HG02610 (cell line): ENCODE measurements at regions not wholly inside any gene's neighbourhood (a gene's known extent, or its start where the extent isn't known, plus 50 kb on each side); places are given as distances from the start of the nearest gene placed in this dataset.
"Not testable (repeated sequence)": the region's sequence is repeated elsewhere in the genome, so short reads cannot be mapped to it uniquely, and the experiment has no call there.

Source experiments
- ATAC-seq: cut with Tn5 transposase; IDR thresholded peaks from one replicate; pipeline ENCODE4 v1.9.1; 2021; ENCODE audit warnings: mild to moderate bottlenecking, moderate library complexity; ENCODE audit not compliant: unreplicated experiment

DNA sequence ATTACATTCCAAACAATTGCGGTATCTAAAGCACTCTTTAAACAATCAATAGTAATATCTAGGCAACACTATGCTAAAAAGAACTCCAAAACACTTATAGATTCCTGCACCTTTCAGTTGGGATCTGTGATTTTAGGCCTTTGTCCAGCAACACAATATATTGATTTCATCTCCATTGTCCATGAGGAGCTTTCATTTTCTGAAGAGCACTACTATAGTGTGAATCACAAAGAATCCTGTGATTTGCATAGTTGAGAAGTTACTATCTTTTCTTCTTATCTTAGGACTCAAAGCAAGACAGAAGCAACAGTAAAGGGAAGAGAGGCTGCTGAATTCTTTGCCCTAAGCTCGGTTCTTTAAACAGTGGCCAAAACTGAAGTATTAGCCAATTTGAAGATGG, 846.8 kb downstream of the IPMK start:
- no peak for ATAC-seq

DNA sequence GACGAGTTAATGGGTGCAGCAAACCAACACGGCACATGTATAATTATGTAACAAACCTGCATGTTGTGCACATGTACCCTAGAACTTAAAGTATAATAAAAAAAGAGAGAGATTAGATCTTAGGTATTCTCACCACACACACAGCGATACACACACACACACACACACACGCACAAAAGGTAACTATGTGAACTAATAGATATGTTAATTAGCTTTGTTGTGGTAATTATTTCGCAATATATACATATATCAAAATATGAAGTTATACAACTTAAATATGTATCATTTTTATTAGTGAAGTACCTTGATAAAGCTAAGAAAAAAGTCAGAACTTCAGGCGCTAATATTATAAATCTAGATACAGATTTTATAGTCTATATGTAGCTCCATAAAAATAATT, 849.2 kb downstream of the IPMK start:
- no peak for ATAC-seq

DNA sequence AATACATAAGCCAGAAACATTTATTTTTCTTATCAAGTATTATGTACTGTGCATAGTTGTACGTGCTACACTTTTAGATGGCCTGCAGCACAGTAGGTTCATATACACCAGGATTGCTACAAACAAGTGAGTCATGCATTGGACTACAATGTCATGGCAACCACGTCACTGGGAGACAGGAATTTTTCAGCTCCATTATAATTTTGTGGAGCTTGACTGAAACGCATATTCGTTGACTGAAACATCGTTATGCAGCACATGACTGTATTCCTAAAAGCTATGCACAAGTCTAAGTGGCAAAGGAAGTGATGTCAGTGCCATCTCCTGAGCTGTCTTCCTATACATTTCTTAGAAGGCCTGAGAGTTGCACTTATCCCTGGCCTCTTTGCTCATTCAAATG, 871.8 kb downstream of the IPMK start:
- ATAC-seq: no peak

DNA sequence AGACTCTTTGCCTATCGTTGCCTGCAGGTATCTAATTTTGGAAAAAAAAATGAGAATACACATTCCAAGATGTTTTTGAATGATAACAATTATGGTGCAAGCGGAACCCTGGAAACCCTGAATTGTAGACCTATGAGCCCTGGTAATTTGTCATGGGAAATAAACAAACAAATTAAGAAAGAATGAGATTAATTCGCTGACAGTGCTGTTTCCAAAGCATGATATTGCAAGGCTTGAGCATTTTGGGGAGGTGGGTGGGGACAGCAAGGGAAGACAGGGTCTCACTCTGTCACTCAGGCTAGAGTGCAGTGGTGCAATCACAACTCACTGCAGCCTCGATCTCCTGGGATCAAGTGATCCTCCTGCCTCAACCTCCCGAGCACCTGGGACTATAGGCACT, 900.3 kb downstream of the IPMK start:
- ATAC-seq: no peak

DNA sequence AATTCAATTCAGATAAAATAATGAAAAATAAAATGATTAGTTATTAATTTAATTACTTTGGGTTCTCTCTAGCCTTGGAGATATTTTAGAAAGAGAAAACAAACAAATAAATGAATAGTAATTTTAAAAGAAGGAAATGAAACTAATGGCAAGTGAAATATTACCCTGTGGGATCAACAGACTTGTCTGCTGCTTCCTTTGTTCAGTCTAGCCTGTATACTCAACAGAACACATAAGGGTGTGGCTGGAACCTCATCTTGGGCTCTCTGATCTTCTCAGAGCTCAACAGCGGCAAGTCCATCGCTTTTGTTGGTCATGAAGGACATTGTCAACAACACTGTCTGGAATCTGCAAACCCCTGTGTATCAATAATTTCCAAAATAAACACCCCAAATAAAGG, 904.9 kb downstream of the IPMK start:
- ATAC-seq: no peak

DNA sequence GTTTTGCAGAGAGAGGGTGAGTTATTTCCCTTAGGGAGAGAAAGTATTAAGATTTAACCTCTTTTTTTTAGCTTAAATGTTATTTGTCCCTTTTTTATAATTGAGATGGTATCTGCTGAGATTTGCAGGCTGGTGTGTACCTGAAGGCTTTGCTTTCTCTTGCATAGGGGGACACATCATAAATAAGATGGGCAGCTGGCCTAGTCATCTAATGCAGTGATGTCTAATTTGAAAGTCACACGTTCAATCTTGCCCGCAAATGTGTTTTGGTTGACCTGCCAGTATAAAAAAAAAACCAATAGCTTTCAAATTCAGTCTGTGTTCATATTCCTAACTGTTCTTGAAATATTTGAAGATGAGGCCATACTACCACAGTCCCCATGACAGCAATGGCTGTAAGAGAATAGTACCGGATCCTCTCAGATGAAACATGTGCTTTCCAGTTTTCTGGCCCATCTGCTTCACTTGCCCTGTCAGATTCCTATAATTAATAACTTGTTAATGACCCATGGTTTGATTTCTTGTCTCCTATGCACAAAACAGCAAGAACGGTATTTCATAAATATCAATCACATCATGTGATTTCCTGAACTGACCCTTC, 914.2 kb downstream of the IPMK start:
- ATAC-seq: no peak

DNA sequence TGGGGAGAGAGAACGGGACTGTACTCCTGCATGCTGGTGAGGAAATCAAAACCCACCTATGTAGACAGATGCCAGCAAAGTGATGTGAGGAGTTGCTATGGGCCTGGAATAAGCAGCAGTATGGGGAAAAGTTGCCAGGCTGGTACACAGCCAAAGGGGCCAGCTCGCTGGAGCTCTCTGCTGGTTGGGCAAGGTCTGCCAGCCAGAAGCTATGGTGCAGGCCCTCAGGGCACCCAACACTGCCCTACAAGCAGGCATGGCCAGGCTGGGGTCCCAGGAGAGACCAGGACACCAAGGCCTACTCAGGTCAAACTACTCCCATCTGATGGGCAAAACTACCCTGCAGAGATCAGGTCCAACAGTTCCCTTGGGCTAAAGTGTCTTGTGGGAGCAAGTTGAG, 916.6 kb downstream of the IPMK start:
- ATAC-seq: no peak

DNA sequence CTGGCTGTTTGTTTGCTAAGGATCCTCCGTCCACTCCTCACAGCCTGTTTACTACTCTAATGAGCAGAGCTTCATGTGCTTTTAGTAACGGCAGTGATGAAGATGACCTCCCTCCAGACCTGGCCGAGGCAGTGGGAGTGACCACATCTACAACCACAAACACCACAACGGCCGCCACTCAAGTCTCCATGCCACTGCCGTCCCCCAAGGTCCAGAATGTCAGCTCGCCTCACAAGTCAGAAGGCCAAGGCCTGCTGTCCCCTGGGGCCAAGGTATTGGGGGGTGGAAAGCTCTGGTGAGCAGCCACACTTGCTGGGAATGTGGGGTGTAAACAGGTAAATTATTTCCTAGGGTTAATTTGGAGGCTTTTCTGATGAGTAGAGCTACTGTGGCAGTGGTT, 926.4 kb downstream of the IPMK start:
- ATAC-seq: no peak

DNA sequence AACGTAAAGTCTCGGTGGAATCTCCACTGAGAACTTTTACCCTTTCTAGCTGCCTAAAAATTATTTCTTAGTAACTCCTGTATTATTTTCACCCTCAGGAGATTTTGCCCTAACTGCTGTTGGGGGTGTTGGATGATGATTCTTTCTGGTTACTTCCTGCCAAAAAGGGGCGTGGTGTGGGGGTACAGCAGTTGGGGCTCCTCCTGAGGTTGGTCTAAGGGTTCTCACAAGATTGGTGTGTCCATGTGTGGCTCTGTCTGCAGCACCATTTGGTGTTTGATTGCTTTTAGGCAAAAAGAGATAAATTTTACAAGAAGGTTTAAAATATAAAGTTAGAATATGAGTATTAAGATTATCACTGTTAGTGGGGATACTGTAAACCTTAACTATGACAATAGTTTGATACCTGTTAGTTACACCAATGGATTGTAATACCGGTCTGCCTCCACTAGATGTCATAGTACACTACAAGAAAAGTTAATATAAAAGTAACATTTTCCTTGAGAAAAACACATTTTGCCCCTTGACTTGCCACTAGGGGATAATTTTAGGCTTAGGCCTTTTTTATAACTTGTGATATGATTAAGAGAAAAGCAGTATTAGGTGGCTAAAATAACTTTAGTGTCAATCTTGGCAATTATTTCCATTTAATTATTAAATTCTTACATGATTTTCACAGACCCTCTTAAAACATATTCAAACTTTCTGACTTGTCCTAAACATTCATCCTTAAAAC, 928.7 kb downstream of the IPMK start:
- peak; percentile 67 for ATAC-seq

DNA sequence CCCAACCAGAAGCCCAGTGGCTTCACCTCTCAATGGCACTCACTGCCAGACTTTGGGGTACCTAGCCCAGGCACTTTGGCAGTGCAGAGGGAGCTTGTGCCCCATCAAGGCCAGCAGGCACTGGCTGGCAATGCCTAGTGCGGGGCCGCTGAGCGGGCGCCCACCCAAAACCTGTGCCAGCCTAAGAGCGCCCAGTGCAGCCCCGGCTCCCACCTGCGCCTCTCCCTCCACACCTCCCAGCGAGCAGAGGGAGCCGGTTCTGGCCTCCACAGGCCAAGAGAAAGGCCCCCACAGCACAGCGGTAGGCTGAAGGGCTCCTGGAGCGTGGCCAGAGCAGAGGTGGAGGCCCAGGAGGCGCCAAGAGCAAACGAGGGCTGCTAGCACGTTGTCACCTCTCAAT, 930.8 kb downstream of the IPMK start:
- no peak for ATAC-seq

DNA sequence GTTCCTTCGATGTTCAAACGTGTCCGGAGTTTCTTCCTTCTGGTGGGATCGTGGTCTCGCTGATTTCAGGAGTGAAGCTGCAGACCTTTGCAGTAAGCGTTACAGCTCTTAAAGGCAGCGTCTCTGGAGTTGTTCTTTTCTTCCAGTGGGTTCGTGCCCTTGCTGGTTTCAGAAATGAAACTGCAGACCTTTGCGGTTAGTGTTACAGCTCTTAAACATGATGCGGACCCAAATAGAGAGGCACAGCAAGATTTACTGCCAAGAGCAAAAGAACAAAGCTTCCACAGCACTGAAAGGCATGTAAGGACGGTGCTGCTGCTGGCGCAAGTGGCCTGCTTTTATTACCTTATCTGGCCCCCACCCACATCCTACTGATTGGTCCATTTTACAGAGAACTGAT, 931.4 kb downstream of the IPMK start:
- ATAC-seq: no peak

DNA sequence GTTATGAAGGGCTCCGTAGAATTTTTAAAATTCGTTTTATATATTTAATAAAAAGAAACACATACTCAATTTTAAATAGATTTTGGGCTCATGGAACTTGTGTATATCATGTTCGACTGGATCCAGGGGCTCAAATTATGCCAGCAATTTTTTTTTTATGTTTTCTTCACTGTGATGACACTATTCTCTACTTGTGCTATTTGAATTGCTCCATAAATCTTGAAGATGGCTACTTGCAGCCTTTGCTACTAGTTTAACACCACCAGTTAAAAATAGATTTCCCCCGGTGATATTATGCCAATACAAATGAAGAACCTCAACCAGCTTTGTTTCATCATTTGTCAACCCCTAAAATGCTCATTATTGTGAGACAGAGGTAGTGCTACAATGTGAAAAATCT, 933.2 kb downstream of the IPMK start:
- ATAC-seq: no peak

DNA sequence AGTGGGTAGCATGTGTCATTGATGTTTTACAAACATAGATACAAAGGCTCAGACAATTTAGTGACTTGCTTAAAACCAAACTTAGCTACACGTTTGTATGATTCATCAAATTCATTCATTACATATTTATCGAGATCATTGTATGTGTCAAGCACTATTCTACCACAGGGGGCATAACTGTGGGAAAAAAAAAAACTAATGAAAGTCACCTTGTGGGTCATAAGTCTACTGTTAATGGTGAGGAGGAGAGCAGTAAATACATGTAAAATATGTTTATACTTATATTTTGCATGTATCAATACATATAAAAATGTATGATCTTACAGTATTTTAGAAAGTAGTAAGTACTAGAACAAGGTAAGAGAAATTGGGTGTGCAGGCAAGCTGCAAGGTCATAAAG, 933.8 kb downstream of the IPMK start:
- ATAC-seq: no peak

DNA sequence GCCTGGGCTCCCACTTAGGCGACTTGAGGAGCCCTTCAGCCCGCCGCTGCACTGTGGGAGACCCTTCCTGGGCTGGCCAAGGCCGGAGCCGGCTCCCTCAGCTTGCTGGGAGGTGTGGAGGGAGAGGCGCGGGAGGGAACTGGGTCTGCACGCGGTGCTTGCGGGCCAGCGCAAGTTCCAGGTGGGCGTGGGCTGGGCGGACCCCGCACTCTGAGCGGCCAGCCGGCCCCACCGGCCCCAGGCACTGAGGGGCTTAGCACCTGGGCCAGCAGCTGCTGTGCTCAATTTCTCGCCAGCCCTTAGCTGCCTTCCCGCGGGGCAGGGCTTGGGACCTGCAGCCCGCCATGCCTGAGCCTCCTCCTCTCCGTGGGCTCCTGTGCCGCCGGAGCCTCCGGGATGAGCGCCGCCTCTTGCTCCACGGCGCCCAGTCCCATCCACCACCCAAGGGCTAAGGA, 946.3 kb downstream of the IPMK start:
- ATAC-seq: not testable (repeated sequence)

DNA sequence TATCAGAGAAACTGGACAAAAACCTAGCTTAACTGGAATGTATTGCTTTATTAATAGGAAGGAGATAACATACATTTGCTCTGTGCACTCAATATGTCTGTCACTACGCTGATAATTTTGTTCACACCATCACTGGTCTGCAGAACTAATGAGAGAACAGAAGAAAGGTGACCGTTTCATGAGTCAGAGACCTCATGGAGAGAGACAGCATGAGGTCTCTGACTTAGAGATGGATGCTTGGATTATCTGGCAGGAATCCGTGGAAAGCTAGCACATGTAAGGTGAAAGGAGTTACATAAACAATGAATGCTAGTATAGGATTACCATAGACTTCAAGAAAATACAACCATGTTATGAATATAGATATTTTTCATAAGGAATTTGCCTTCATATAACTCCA, 947.3 kb downstream of the IPMK start:
- ATAC-seq: no peak

DNA sequence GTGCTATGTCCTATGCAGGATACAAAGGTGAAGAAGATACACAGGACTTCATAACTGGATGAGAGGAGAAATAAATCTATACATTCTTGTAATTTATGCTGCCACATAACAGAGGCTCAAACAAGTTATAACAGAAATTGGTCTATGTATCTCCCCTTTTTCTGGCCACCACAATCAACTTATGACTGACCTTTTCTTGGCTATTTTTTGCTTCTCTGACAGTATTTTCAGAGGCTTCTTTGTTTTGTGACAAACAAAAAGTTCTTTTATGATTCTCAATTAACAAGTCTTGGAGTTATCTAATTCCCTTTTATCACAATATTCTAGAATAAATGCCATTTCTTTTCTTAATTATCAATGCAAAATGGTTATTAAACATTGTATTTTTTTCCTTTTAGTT, 953.0 kb upstream of the ZWINT start:
- ATAC-seq: no peak

DNA sequence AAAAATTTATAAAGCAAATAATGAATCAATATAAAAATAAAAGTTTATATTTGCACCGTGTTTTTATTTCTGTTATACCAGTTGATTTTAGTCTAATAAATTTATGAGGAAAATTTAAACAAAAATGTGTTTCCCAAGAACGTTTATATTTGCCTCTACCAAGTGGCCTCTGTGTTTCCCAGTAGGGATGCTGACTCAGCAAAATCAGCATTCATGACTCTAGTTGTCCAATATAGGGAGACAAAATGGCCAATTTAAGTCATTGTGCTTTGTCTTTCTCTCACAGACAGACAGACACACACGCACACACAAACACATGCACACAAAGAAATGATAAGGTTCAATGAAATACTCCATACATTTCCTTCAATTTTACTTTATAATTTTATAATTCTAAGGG, 942.5 kb upstream of the ZWINT start:
- ATAC-seq: no peak

DNA sequence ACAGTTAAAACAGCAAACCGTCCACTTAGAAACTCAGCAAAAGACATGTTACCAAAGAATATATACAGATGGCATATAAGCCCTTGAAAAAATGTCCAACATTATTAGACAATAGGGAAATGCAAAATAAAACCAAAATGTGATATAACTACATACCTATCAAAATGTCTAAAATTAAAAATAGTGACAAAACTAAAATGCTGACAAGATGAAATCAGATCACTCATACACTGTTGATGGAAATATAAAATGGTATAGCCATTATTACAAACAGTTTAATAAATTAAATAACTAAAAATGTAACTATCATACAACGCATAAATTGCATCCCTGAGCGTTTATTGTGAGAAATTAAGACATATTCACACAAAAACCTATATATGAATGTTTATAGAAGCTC, 939.7 kb upstream of the ZWINT start:
- no peak for ATAC-seq

DNA sequence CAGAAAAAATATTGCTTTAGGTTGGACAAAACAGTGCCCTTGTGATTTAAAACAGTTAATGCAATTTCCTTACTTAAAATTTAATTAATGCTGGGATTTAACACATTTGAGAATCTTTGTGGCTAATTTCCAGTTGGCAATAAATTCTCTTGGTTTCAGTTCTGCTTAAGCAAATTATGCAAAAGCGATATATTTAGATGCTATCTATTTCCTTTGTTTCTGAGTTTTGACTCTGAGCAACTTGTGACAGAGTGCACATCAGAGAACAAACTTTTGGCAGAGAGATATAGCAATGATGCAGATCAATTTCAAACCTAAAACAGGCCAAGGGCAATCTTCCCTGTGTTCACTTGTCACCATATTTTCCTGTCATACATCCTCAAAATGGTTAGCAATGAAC, 933.6 kb upstream of the ZWINT start:
- ATAC-seq: no peak

DNA sequence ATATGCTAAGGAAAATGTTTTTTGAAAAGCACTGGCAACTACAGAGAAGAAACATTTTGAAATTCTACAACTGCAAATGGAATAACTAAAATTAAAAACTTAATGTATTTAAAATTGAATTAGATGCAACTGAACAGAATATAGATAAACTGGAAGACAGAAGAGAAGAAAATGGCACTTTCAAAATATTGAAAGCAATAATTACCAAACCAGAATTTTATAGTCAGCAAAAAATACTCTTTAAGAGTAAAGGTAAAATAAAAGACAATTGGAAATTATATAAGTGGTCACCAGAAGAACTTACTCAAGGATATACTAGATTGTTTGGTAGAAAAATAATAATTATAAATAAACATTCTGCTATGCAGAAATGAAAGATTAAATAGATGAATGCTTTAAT, 927.7 kb upstream of the ZWINT start:
- no peak for ATAC-seq

DNA sequence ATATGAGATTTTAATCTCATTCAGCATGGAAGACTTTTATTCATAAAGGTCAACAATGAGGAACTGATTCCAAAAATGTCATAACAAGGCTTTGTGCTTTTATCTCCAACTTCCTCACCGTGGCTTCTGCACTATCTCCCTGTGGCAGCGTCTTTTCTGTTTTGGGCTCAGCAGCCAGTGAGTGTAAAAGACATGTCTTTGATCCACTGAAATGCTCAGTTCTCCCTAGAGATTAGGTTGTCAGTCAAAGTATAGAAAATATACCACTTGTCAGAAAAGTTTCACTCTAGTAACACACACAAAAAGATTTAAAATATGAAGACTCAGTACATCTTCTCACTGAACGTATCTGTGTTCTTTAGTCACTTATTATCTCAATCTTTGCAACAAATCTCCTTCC, 901.8 kb upstream of the ZWINT start:
- ATAC-seq: no peak

DNA sequence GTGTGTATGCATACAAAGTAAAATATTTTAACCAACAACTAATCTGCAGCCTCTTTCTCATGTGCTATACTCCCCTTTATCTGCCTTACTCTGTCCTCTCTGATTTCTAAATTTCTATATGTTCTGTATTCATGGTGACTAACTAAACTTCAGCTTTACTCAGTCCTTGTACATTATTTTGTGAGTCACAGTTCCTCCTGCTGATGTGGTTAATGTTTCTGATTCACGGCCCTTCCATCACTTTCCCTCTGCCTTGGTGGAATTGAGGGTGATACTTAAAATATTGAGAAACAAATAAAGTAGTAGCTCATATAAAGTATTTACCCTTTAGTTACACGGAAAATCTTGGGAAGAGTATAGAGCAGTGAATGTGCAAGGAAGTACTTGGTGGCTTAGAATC, 899.1 kb upstream of the ZWINT start:
- ATAC-seq: no peak
